Stimulated activated CD8-positive, alpha-beta memory T cell treated with anti-CD3 and anti-CD28 coated beads, Interleukin-7, amount 100 ng/mL, for 4 hours (primary cell): ENCODE measurements at regions not wholly inside any gene's neighbourhood (a gene's known extent, or its start where the extent isn't known, plus 50 kb on each side); places are given as distances from the start of the nearest gene placed in this dataset.
A peak's percentile ranks its signal among the peaks of the same experiment; 100 is the strongest.

Experiments
- DNase-seq, 2 donors: peaks; one replicate each; pipeline ENCODE4 v3.0.0-alpha.2; 2020; ENCODE audit warnings: low read depth in 2 of 2

GRCh38 chr2:64854773-64855237, 134.4 kb upstream of the SLC1A4 start:
- DNase-seq, result no peak

GRCh38 chr2:64857581-64858471, 131.4 kb upstream of the SLC1A4 start:
- DNase-seq, result no peak

GRCh38 chr2:64858541-64859311, 130.5 kb upstream of the SLC1A4 start:
- DNase-seq, result no peak

DNA sequence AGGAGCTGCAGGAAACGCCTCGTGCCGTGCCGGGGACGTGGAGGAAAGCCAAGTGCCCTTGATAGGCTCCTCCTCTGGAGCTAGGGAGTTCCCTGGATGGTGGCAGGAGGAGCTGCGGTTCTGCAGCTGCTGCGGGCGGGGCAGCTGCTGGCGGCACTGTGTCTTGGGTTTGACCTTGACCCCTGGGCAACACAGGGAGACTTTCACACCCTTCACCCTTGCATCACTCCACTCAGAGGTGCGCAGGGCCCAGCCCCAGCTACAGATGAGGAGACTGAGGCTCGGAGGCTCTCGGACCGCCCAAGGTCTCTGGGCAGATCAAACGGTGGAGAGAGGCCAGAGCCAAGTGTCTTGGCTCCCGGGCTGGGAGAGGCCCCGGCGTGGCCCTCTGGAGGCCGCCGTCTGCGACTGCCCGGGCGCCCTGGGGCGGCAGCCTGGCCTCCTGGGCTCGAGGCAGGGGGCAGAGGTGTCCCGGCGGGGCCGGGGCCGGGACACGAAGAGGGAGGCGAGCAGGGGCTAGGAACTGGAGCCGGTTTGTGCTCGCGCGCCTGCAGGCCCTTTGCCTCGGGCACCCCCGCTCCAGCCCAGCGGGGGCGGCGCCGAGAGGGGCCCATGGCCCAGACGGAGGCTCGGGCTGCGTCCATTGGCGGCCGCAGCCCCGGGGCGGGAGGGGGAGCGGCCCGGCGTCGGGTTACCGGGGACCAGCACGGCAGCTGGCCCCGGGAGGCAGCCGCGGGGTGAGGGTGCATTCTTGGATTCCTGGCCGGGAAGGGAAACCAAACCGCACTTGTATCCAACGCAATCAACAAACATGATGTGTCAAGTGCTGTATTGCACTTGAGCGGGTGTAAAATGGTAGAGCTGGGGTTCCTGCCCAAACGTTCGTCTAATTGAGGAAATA, 129.6 kb upstream of the SLC1A4 start:
- DNase-seq, result no peak

DNA sequence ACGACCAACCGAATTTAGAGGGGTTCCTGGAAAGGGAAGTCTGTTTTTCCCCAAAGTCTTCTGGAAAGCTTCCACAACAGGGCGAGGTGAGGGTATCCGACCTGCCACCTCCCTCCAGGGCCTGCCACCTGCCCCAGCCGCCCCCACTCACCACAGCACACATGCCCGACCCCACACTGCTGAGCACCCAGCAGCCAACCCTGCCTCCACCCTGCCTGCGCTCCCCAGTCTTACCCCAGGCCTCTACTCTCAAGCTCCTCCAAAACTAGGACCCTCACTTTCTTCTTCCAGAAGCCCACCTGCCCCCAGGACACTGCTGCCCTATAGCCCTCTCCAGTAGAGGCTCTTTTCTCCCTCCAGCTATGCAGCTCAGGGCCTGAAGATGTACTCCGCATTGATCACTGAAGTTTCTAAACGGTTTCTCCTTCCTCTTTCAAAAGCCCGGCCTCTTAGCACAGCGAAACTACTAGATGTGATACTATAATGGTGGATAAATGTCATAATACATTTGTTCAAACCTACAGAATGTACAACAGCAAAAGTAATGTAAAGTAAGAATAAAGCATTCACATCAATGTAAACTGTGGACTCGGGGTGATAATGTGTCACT, 128.8 kb upstream of the SLC1A4 start:
- no peak for DNase-seq

GRCh38 chr2:64860936-64861335, 128.3 kb upstream of the SLC1A4 start:
- DNase-seq, result no peak

DNA sequence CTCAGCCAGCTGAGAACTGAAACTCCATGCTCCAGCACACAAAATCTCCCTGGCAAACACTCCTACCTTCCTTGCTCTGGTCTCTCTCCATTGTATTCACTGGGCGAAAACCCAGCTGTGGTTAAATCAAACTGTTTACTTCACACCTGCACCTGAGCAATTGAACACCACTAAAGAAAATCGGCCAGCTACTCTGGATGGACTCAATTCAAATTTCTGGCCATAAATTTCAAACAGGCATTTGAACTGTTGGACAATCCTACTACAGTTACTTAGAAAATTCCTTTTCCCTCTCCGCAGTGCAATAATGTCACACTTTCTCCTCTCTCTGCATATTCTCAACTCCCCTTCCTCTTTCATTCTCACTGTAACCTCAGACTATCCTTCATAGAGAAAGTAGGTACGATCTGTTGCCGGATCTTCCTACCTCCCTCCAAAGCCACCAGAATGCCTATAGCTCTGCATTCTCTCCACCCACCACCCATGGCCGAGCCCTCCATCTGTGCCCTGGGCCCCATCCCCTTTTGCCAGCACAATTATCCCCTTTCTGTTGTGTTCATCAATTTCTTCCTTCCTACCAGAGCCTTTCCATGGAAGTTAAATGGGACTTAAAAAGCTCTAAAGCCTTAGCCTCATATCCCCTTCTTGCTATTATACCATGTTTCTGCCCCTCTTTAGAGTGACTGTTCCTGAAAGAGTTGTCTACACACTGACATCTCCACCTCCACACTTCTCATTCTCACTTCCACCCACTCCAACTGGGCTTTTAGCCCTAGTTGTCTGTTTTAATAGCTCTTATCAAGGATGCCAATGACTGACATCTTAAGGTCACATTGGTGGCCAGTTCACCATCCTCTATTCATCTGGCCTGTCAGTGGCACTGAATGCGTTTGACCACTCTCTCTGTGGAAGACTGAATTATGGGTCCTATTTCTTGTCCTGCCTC, 127.5 kb upstream of the SLC1A4 start:
- DNase-seq, result no peak

- DNase-seq, result no peak
These were observed 126.6 kb upstream of the SLC1A4 start for GRCh38 chr2:64862623-64863022.

DNA sequence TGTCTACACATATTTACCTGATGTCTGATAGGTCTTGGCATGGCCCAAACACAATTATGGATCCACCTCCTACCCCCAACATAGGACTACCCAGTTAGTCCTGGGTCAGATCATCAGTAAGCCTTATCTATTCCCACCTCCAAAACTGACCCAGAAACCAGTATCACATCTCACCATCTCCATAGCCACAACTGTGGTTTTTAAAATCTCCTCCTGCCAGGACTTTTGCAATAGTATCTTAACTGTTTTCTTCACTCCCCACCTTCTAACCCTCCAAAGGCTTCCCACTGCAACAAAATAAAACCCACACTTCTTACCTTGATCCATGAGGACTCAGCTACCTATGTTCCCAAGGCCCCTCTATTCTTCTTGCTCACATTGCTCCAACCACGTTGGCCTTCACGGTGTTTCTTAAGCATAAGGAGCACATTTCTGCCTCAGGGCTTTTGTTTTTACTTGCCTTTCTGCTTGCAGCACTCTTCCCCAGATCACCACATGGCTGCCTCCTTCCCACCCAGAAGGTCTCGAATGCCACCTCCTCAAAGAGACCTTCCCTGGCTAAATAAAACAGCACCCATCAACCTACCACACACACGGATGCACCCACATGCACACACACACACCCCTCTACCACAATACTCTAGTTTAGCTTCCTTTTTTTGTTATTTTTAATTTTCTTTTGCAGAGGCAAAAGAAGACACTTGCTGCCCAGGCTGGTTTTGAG, 125.9 kb upstream of the SLC1A4 start:
- DNase-seq, result no peak

GRCh38 chr2:64865073-64865830, 123.9 kb upstream of the SLC1A4 start:
- peak; percentile 9 to 57 for DNase-seq

DNA sequence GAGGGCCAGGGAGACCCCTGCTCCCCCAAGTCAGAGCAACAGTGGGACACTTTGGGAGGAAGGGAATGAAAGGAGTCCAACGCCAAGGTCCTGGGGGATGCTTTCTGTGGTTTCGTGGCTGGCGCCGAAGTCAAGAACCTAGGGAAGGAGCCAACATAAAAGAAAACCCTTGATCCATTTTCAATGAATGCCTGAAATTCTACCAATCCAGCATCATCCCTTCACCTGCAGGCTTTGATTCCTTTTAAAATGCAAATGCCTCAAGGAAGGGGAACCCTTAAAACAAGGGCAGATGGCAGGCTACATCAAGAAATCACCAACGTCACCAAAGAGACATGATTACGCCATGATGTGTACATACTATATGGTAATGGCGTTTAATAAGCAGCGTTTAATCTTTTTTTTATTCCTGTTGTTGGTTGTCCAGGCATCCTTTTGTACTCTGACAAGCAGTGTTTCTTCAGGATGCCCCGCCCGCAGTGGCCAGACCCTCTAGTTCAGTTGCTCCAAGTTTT, 123.3 kb upstream of the SLC1A4 start:
- DNase-seq, result no peak

GRCh38 chr2:64866797-64867196, 122.4 kb upstream of the SLC1A4 start:
- no peak for DNase-seq

DNA sequence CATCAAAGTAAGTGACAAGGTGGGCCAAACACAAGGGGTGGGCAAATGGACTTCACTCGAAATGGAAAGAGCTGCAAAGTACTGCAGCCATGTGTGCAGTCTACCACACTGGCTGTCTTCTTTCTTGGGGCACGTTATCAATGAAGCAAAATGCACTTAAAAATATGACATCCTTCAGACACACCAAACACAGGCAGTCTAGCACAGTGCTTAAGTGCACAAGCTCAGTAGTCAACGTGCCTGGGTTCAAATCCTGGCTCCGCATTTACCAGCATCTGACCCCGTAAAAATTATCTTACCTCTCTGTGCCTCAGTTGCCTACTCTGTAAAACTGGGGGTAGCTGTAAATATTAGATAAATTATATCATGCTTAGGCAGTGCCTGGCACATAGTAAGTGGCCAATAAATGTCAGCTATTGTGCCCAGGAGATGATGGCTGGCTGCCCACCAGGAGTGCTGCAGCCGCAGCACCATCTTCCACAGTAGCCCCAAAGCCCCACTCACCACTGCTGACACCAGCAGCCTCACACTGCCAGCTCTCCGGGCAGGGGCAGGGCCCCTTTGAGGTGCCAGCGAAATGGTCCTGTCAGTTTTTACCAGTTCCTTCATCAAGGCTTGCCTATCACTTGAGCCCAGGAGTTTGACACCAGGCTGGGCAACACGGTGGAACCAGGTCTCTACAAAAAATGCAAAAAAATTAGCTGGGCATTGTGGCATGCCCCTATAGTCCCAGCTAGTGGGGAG, 121.8 kb upstream of the SLC1A4 start:
- no peak for DNase-seq

GRCh38 chr2:64869126-64869525, 120.1 kb upstream of the SLC1A4 start:
- no peak for DNase-seq

GRCh38 chr2:64873472-64873924, 115.7 kb upstream of the SLC1A4 start:
- DNase-seq, result peak; percentile 60 to 65

GRCh38 chr2:64874593-64874992, 114.6 kb upstream of the SLC1A4 start:
- DNase-seq, result no peak

DNA sequence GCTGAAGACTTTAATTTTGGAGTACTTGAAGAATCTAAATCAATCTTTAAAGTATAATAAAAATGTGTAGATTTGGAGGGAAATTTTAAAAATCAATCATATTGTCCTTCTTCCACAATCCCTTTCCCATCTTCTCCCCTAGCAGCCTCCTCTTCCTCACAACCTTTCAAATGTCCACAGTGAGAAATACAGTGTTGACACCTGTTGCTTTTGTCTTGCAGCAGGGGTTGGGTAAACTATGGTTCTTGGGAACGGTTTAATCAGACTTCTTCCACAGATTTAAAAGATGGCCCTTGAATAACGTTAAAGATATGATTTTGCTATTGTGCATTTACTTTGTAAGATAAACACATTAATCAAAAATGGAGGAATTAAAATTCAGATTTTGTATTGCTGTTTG, 113.8 kb upstream of the SLC1A4 start:
- DNase-seq, result no peak

DNA sequence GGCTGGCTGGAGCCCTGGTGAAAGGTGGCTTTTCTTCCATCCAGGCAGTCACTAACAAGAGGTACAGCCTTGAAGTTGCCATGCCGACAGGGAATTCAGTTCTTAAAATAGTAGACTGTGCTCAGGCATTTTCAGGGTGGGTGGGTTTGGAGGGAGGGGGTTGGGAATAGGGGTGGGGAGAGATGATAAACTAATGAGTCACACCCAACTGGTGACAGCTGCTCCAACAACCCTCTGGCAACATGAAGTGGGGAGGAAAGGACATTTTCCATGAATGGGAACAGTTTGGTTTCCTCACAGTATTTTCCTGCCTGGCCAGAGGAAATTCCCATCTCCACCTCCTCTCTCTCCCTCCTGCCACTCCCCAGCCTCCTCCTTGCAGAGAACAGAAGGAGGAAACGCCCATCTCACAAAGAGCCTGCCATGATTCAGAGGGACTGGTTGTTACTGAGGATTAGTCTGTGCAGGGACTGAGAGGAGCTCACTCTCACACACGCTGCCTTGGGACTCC, 113.0 kb upstream of the SLC1A4 start:
- DNase-seq, result no peak
